Osteoblast (primary cell): ENCODE measurements at regions not wholly inside any gene's neighbourhood (a gene's known extent, or its start where the extent isn't known, plus 50 kb on each side); places are given as distances from the start of the nearest gene placed in this dataset.

Experiments
- DNase-seq: peaks from one replicate; pipeline ENCODE4 v3.0.0; 2011; ENCODE audit warnings: low spot score, mixed read lengths; ENCODE audit not compliant: insufficient read length; ENCODE audit errors: missing footprints
- H2AFZ ChIP-seq: 2 replicates; pipeline ENCODE4 v1.6.0; 2011; ENCODE audit warnings: mild to moderate bottlenecking, low read length
- H3K27ac ChIP-seq: 2 replicates; pipeline ENCODE4 v1.5.1; 2011; ENCODE audit warnings: mild to moderate bottlenecking, low read depth, low read length, moderate library complexity
- H3K27me3 ChIP-seq: 2 replicates; pipeline ENCODE4 v1.6.0; 2012; ENCODE audit warnings: mild to moderate bottlenecking, control low read depth, inconsistent platforms, low read length, moderate library complexity; ENCODE audit not compliant: insufficient read depth
- H3K36me3 ChIP-seq: 2 replicates; pipeline ENCODE4 v1.5.1; 2011; ENCODE audit warnings: mild to moderate bottlenecking, low read length, control low read depth, moderate library complexity; ENCODE audit not compliant: insufficient read depth
- H3K4me1 ChIP-seq: 2 replicates; pipeline ENCODE4 v1.5.1; 2011; ENCODE audit warnings: mild to moderate bottlenecking, low read length, control low read depth, moderate library complexity; ENCODE audit not compliant: insufficient read depth
- H3K4me2 ChIP-seq: 2 replicates; pipeline ENCODE4 v1.6.0; 2011; ENCODE audit warnings: mild to moderate bottlenecking, low read length; ENCODE audit not compliant: insufficient read depth
- H3K4me3 ChIP-seq: fragments of 200-600 bp; sonication (generic); 3 replicates; pipeline ENCODE4 v1.5.1; 2012; ENCODE audit warnings: mild to moderate bottlenecking, low read length, inconsistent platforms; ENCODE audit not compliant: insufficient read depth
- H3K79me2 ChIP-seq: 2 replicates; pipeline ENCODE4 v1.6.0; 2012; ENCODE audit warnings: mild to moderate bottlenecking, low read length, control low read depth, inconsistent platforms; ENCODE audit not compliant: insufficient read depth
- H3K9me3 ChIP-seq: 2 replicates; pipeline ENCODE4 v1.5.1; 2011; ENCODE audit warnings: low read depth, low read length, control low read depth
- H4K20me1 ChIP-seq: 2 replicates; pipeline ENCODE4 v1.6.0; 2012; ENCODE audit warnings: mild to moderate bottlenecking, low read length, control low read depth; ENCODE audit not compliant: insufficient read depth
- CTCF ChIP-seq: IDR thresholded peaks from 2 replicates; pipeline ENCODE4 v1.5.1; 2011; ENCODE audit warnings: mild to moderate bottlenecking, low read depth, low read length, moderate library complexity; ENCODE audit errors: extremely low read depth

GRCh38 chr5:117054911-117055310 lies 480.3 kb upstream of the SEMA6A start:
- no peak overlapping the region for H3K4me2 ChIP-seq
- TF ChIP-seq CTCF: no peak
- H3K4me3 ChIP-seq: no peak overlapping the region

GRCh38 chr5:117054141-117054540 lies 479.5 kb upstream of the SEMA6A start:
- H3K9me3 ChIP-seq: no peaks in the 10 kb centered on the region
- H3K4me1 ChIP-seq: no peaks in the 10 kb centered on the region
- no peak for DNase-seq
- no peak overlapping the region for H3K4me2 ChIP-seq
- no peaks in the 10 kb centered on the region for H3K27me3 ChIP-seq
- H2AFZ ChIP-seq: no peak overlapping the region
- H3K79me2 ChIP-seq: no peaks in the 10 kb centered on the region
- no peak for TF ChIP-seq CTCF
- no peak overlapping the region for H3K4me3 ChIP-seq
- H3K27ac ChIP-seq: no peak overlapping the region
- no peaks in the 10 kb centered on the region for H3K36me3 ChIP-seq
- H4K20me1 ChIP-seq: no peaks in the 10 kb centered on the region

More at GRCh38 chr5:117054911-117055310, 480.3 kb upstream of the SEMA6A start:
- no peaks in the 10 kb centered on the region for H3K9me3 ChIP-seq
- H3K27ac ChIP-seq: no peak overlapping the region
- no peaks in the 10 kb centered on the region for H3K79me2 ChIP-seq
- H4K20me1 ChIP-seq: no peaks in the 10 kb centered on the region
- H3K27me3 ChIP-seq: no peaks in the 10 kb centered on the region
- no peak for DNase-seq
- H3K36me3 ChIP-seq: no peaks in the 10 kb centered on the region
- H2AFZ ChIP-seq: no peak overlapping the region
- H3K4me1 ChIP-seq: no peaks in the 10 kb centered on the region

- H2AFZ ChIP-seq: no peak overlapping the region
- H4K20me1 ChIP-seq: no peaks in the 10 kb centered on the region
- no peaks in the 10 kb centered on the region for H3K4me1 ChIP-seq
- H3K4me2 ChIP-seq: no peak overlapping the region
- no peaks in the 10 kb centered on the region for H3K36me3 ChIP-seq
- H3K9me3 ChIP-seq: no peaks in the 10 kb centered on the region
- no peaks in the 10 kb centered on the region for H3K27me3 ChIP-seq
- H3K79me2 ChIP-seq: no peaks in the 10 kb centered on the region
- no peak for DNase-seq
- no peak overlapping the region for H3K4me3 ChIP-seq
- H3K27ac ChIP-seq: no peak overlapping the region
- TF ChIP-seq CTCF: no peak
Observed at GRCh38 chr5:117041926-117042595, 467.4 kb upstream of the SEMA6A start.

- TF ChIP-seq CTCF: no peak
- H4K20me1 ChIP-seq: no peaks in the 10 kb centered on the region
- H3K36me3 ChIP-seq: no peaks in the 10 kb centered on the region
- no peaks in the 10 kb centered on the region for H3K9me3 ChIP-seq
- H3K27me3 ChIP-seq: no peaks in the 10 kb centered on the region
- H3K4me3 ChIP-seq: no peak overlapping the region
- no peak overlapping the region for H3K4me2 ChIP-seq
- no peak overlapping the region for H3K27ac ChIP-seq
- no peaks in the 10 kb centered on the region for H3K4me1 ChIP-seq
- no peak for DNase-seq
- H3K79me2 ChIP-seq: no peaks in the 10 kb centered on the region
- H2AFZ ChIP-seq: no peak overlapping the region
Observed at GRCh38 chr5:117039035-117039434, 464.4 kb upstream of the SEMA6A start.
